ENCODE measurements at regions not wholly inside any gene's neighbourhood (a gene's known extent, or its start where the extent isn't known, plus 50 kb on each side); places are given as distances from the start of the nearest gene placed in this dataset.

- no peaks in the 10 kb centered on the region for H3K36me3 ChIP-seq
- H3K9me3 ChIP-seq, result no peaks in the 10 kb centered on the region
- no peak overlapping the region for H3K4me3 ChIP-seq
- H3K27ac ChIP-seq, result no peak overlapping the region
- intact Hi-C loops (cut with DNase I), result no loop called here
- H3K27me3 ChIP-seq (replicated peaks; ENCODE audit: insufficient read depth), result no peaks in the 10 kb centered on the region
- no peaks in the 10 kb centered on the region for H3K4me1 ChIP-seq (replicated peaks)
- WGBS, result 94% methylated on average over 1 of the region's 1 CpG
- DNase-seq (ENCODE audit: low spot score), result no peak
- TF ChIP-seq POLR2AphosphoS5 (IDR thresholded peaks at IDR 0.05) (no peak), POLR2A (IDR thresholded peaks at IDR 0.05) (no peak), CTCF (IDR thresholded peaks at IDR 0.05) (no peak)
These were observed 1227.8 kb downstream of the SORCS3 start for GRCh38 chr10:105868935-105869334.

- Histone ChIP-seq H3K27ac (no peak overlapping the region), H3K9me3 (no peaks in the 10 kb centered on the region), H3K4me3 (no peak overlapping the region), H3K4me1 (replicated peaks) (no peaks in the 10 kb centered on the region), H3K27me3 (replicated peaks; ENCODE audit: insufficient read depth) (no peaks in the 10 kb centered on the region), H3K36me3 (no peaks in the 10 kb centered on the region)
- TF ChIP-seq POLR2AphosphoS5 (IDR thresholded peaks at IDR 0.05) (no peak), POLR2A (IDR thresholded peaks at IDR 0.05) (no peak), CTCF (IDR thresholded peaks at IDR 0.05) (no peak)
- 88% methylated on average over 2 of the region's 2 CpGs for WGBS
- intact Hi-C loops (cut with DNase I), result no loop called here
- no peak for DNase-seq (ENCODE audit: low spot score)
These were observed 1223.8 kb downstream of the SORCS3 start for GRCh38 chr10:105864854-105865253.

- Histone ChIP-seq H3K27me3 (replicated peaks; ENCODE audit: insufficient read depth) (no peaks in the 10 kb centered on the region), H3K4me1 (replicated peaks) (no peaks in the 10 kb centered on the region), H3K4me3 (no peak overlapping the region), H3K36me3 (no peaks in the 10 kb centered on the region), H3K27ac (no peak overlapping the region), H3K9me3 (no peaks in the 10 kb centered on the region)
- TF ChIP-seq POLR2AphosphoS5 (IDR thresholded peaks at IDR 0.05) (no peak), CTCF (IDR thresholded peaks at IDR 0.05) (no peak), POLR2A (IDR thresholded peaks at IDR 0.05) (no peak)
- no peak for DNase-seq (ENCODE audit: low spot score)
- intact Hi-C loops (cut with DNase I), result no loop called here
- WGBS, result 44% methylated on average over 4 of the region's 4 CpGs
These were observed 1216.5 kb downstream of the SORCS3 start for GRCh38 chr10:105857268-105858264.

GRCh38 chr10:105855791-105856190 is 1214.7 kb downstream of the SORCS3 start:
- Histone ChIP-seq H3K27ac (no peak overlapping the region), H3K4me3 (no peak overlapping the region), H3K4me1 (replicated peaks) (no peaks in the 10 kb centered on the region), H3K9me3 (no peaks in the 10 kb centered on the region), H3K36me3 (no peaks in the 10 kb centered on the region), H3K27me3 (replicated peaks; ENCODE audit: insufficient read depth) (no peaks in the 10 kb centered on the region)
- WGBS, result 90% methylated on average over 2 of the region's 2 CpGs
- no peak for TF ChIP-seq POLR2A (IDR thresholded peaks at IDR 0.05)
- TF ChIP-seq POLR2AphosphoS5 (IDR thresholded peaks at IDR 0.05), result no peak
- no peak for TF ChIP-seq CTCF (IDR thresholded peaks at IDR 0.05)
- no peak for DNase-seq (ENCODE audit: low spot score)
- intact Hi-C loops (cut with DNase I), result no loop called here
